CD4-positive, alpha-beta memory T cell (primary cell): ENCODE measurements at regions not wholly inside any gene's neighbourhood (a gene's known extent, or its start where the extent isn't known, plus 50 kb on each side); places are given as distances from the start of the nearest gene placed in this dataset.

Experiments
- CTCF ChIA-PET: fragments of 350-600 bp; sonication (Branson Sonifier 250); formaldehyde crosslinking; loops from one replicate; lab custom pipeline; 2021; ENCODE audit warnings: inconsistent platforms; ENCODE audit not compliant: partially characterized antibody; lab: Charles Lee
- POLR2A ChIA-PET: fragments of 350-600 bp; sonication (Branson Sonifier 250); formaldehyde crosslinking; loops from one replicate; lab custom pipeline; 2021; ENCODE audit not compliant: partially characterized antibody; lab: Charles Lee
- DNase-seq, 5 donors: peaks; one replicate each; pipeline versions ENCODE4 v3.0.0 to v3.0.0-alpha.2; 2020 to 2022; ENCODE audit warnings: mixed read lengths in 1 of 5
- H3K27ac ChIP-seq: one replicate; pipeline ENCODE4 v1.7.0; 2013; ENCODE audit warnings: low read depth, low read length
- H3K27me3 ChIP-seq: 2 replicates; pipeline ENCODE4 v1.7.0; 2013; ENCODE audit warnings: mild to moderate bottlenecking, low read length, moderate library complexity; ENCODE audit not compliant: insufficient read depth
- H3K36me3 ChIP-seq: 2 replicates; pipeline ENCODE4 v1.7.0; 2013; ENCODE audit warnings: mild to moderate bottlenecking, low read length, moderate library complexity; ENCODE audit not compliant: insufficient read depth
- H3K4me1 ChIP-seq: 2 replicates; pipeline ENCODE4 v1.7.0; 2013; ENCODE audit warnings: mild to moderate bottlenecking, low read length, moderate library complexity; ENCODE audit not compliant: insufficient read depth
- H3K4me3 ChIP-seq, 2 donors: one replicate each; pipeline ENCODE4 v1.7.0; 2013; ENCODE audit warnings: low read length in 2 of 2, mild to moderate bottlenecking in 1 of 2
- H3K9me3 ChIP-seq, 2 donors: one replicate each; pipeline ENCODE4 v1.7.0; 2013; ENCODE audit warnings: low read length in 2 of 2, control low read depth in 1 of 2; ENCODE audit not compliant: control insufficient read depth in 1 of 2
- H3K27ac Mint-ChIP-seq, 7 donors: one replicate each; pipeline ENCODE4 v1.8.0; 2020 to 2021; ENCODE audit warnings: mixed read lengths in 7 of 7, mild to moderate bottlenecking in 6 of 7, inconsistent platforms in 3 of 7, moderate library complexity in 3 of 7
- H3K27me3 Mint-ChIP-seq, 2 donors: one replicate each; pipeline ENCODE4 v1.8.0; 2020 to 2021; ENCODE audit warnings: mixed read lengths in 2 of 2
- H3K36me3 Mint-ChIP-seq, 2 donors: one replicate each; pipeline ENCODE4 v1.8.0; 2020 to 2021; ENCODE audit warnings: mixed read lengths in 2 of 2, inconsistent platforms in 1 of 2, mild to moderate bottlenecking in 1 of 2
- H3K4me1 Mint-ChIP-seq, 4 donors: one replicate each; pipeline ENCODE4 v1.8.0; 2020 to 2021; ENCODE audit warnings: mixed read lengths in 4 of 4, mild to moderate bottlenecking in 1 of 4
- H3K4me3 Mint-ChIP-seq, 8 donors: one replicate each; pipeline ENCODE4 v1.8.0; 2020 to 2021; ENCODE audit warnings: mixed read lengths in 8 of 8, mild to moderate bottlenecking in 7 of 8, moderate library complexity in 6 of 8, inconsistent platforms in 3 of 8
- H3K9me3 Mint-ChIP-seq, 8 donors: one replicate each; pipeline ENCODE4 v1.8.0; 2020 to 2021; ENCODE audit warnings: mixed read lengths in 8 of 8, mild to moderate bottlenecking in 5 of 8, inconsistent platforms in 3 of 8, moderate library complexity in 1 of 8
- intact Hi-C: fragments of 100-400 bp; cut with micrococcal nuclease; formaldehyde crosslinking; loops from one replicate; pipeline ENCODE4 v1.15.1; 2023

- H3K9me3 ChIP-seq: no peaks in the 10 kb centered on the region
- H3K27me3 ChIP-seq: no peaks in the 10 kb centered on the region
- POLR2A ChIA-PET: no interaction called here
- Mint-ChIP-seq H3K36me3 (no peaks in the 10 kb centered on the region), H3K27ac (no peak overlapping the region), H3K4me1 (no peaks in the 10 kb centered on the region), H3K27me3 (no peaks in the 10 kb centered on the region), H3K4me3 (no peak overlapping the region), H3K9me3 (peaks cover 2 to 19% (median 11%) of the 10 kb centered on the region in 8 donors)
- intact Hi-C loops: no loop called here
- no peak for DNase-seq
- H3K4me3 ChIP-seq: no peak overlapping the region
- no peaks in the 10 kb centered on the region for H3K36me3 ChIP-seq
- CTCF ChIA-PET: no interaction called here
- H3K4me1 ChIP-seq: no peaks in the 10 kb centered on the region
- no peak overlapping the region for H3K27ac ChIP-seq
Measured at GRCh38 chr2:78281164-78281563, 744.3 kb upstream of the REG3G start.

GRCh38 chr2:78290581-78291214, 734.8 kb upstream of the REG3G start:
- Mint-ChIP-seq H3K4me1 (no peaks in the 10 kb centered on the region), H3K9me3 (peaks cover 2 to 20% (median 10%) of the 10 kb centered on the region in 8 donors), H3K4me3 (no peak overlapping the region), H3K27ac (no peak overlapping the region), H3K27me3 (no peaks in the 10 kb centered on the region), H3K36me3 (no peaks in the 10 kb centered on the region)
- intact Hi-C loops: no loop called here
- Histone ChIP-seq H3K27ac (no peak overlapping the region), H3K4me3 (no peak overlapping the region), H3K4me1 (no peaks in the 10 kb centered on the region), H3K9me3 (no peaks in the 10 kb centered on the region), H3K36me3 (no peaks in the 10 kb centered on the region), H3K27me3 (no peaks in the 10 kb centered on the region)
- CTCF ChIA-PET: no interaction called here
- POLR2A ChIA-PET: no interaction called here
- DNase-seq: no peak

DNA sequence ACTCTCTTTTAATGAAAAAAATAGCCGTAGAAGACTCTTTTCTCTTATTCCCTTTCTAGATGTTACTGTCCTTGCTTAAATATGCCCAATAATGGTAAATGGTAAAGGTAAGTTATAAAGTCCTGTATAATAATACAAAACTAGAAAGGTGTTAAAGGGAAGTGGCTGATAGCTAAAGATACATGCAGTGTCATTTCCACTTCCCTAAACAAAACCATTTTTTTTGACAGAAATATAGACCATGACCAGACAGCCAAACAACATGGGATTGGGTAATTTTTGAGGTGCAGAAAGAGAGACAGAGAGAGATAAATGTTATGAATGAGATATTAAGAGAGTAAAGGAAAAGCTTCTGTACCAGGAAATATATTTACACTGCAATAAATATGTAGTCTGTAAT, 731.7 kb upstream of the REG3G start:
- no peaks in the 10 kb centered on the region for H3K9me3 ChIP-seq
- H3K4me3 ChIP-seq: no peak overlapping the region
- H3K4me1 ChIP-seq: no peaks in the 10 kb centered on the region
- Mint-ChIP-seq H3K36me3 (no peaks in the 10 kb centered on the region), H3K27me3 (no peaks in the 10 kb centered on the region), H3K9me3 (peaks cover 0 to 21% (median 9%) of the 10 kb centered on the region in 8 donors), H3K27ac (no peak overlapping the region), H3K4me1 (no peaks in the 10 kb centered on the region), H3K4me3 (no peak overlapping the region)
- intact Hi-C loops: no loop called here
- H3K36me3 ChIP-seq: no peaks in the 10 kb centered on the region
- H3K27me3 ChIP-seq: no peaks in the 10 kb centered on the region
- no peak overlapping the region for H3K27ac ChIP-seq
- DNase-seq: no peak
- POLR2A ChIA-PET: no interaction called here
- CTCF ChIA-PET: no interaction called here

DNA sequence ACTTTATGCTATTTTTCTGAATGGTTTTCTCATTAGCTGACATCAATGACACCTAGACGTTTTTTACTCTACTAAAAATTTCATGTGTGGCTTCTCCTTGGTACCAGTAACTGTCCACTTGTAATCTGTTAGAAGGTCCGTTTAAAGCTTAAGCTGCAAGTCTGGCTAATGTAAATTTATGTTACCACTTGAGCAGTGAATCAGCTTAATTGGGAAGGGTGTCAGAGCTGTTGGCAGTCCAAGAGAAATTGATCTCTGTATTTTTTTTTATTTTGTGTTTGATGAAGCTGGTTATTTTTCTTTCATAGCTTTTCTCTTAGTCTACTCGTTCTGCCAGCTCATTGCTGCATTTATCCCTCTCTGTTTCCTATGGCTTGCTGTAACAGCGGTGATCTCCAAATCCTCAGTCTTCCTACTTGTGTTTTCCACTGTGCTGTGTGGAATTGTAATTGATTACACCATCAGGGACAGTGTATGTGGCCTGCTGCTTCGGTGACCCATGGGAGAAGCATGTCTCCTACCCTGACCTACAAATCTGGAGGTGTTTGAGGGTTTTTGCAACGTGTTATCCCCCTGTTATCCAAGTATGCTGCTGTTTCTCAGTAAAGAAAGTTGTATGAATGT, 724.2 kb upstream of the REG3G start:
- Histone ChIP-seq H3K4me1 (no peaks in the 10 kb centered on the region), H3K4me3 (no peak overlapping the region), H3K27me3 (no peaks in the 10 kb centered on the region), H3K9me3 (no peaks in the 10 kb centered on the region), H3K36me3 (no peaks in the 10 kb centered on the region), H3K27ac (no peak overlapping the region)
- DNase-seq: no peak
- intact Hi-C loops: no loop called here
- Mint-ChIP-seq H3K4me3 (no peak overlapping the region), H3K36me3 (no peaks in the 10 kb centered on the region), H3K4me1 (no peaks in the 10 kb centered on the region), H3K27me3 (no peaks in the 10 kb centered on the region), H3K27ac (no peak overlapping the region), H3K9me3 (peaks cover 0 to 11% (median 6%) of the 10 kb centered on the region in 8 donors)
- POLR2A ChIA-PET: no interaction called here
- CTCF ChIA-PET: no interaction called here

- Mint-ChIP-seq H3K4me1 (no peaks in the 10 kb centered on the region), H3K36me3 (no peaks in the 10 kb centered on the region), H3K27ac (no peak overlapping the region), H3K9me3 (peaks cover 4 to 22% (median 6%) of the 10 kb centered on the region in 8 donors), H3K27me3 (no peaks in the 10 kb centered on the region), H3K4me3 (no peak overlapping the region)
- POLR2A ChIA-PET: no interaction called here
- Histone ChIP-seq H3K27me3 (no peaks in the 10 kb centered on the region), H3K27ac (no peak overlapping the region), H3K9me3 (no peaks in the 10 kb centered on the region), H3K36me3 (no peaks in the 10 kb centered on the region), H3K4me1 (no peaks in the 10 kb centered on the region), H3K4me3 (no peak overlapping the region)
- no peak for DNase-seq
- CTCF ChIA-PET: no interaction called here
- intact Hi-C loops: no loop called here
Measured at GRCh38 chr2:78304678-78305077, 720.8 kb upstream of the REG3G start.

GRCh38 chr2:78309460-78309859, 716.0 kb upstream of the REG3G start:
- H3K4me3 Mint-ChIP-seq: no peak overlapping the region
- peaks cover 5 to 21% (median 12%) of the 10 kb centered on the region in 8 donors for H3K9me3 Mint-ChIP-seq
- Histone ChIP-seq H3K9me3 (no peaks in the 10 kb centered on the region), H3K36me3 (no peaks in the 10 kb centered on the region), H3K4me3 (no peak overlapping the region), H3K27ac (no peak overlapping the region), H3K4me1 (no peaks in the 10 kb centered on the region), H3K27me3 (no peaks in the 10 kb centered on the region)
- H3K4me1 Mint-ChIP-seq: no peaks in the 10 kb centered on the region
- DNase-seq: no peak
- CTCF ChIA-PET: no interaction called here
- intact Hi-C loops: no loop called here
- H3K36me3 Mint-ChIP-seq: no peaks in the 10 kb centered on the region
- POLR2A ChIA-PET: no interaction called here
- H3K27ac Mint-ChIP-seq: no peak overlapping the region
- H3K27me3 Mint-ChIP-seq: no peaks in the 10 kb centered on the region

DNA sequence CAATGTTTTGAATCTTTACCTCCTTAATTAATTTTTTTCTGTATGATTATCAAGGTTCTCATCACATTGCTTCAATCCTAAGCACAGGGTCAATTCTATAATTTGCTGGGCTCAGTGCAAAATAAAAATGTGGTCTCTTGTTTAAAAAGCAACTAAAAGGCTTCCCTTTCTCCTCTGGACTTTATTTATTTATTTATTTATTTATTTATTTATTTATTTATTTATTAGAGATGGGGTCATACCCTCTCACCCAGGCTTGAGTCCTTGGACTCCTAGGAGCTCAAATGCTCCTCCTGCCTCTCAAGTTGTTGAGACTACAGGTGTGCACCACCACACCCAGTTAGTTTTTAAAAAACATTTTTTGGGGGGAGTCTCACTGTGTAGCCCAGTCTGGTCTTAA, 710.1 kb upstream of the REG3G start:
- Mint-ChIP-seq H3K27me3 (no peaks in the 10 kb centered on the region), H3K4me3 (no peak overlapping the region), H3K9me3 (peaks cover 0 to 23% (median 10%) of the 10 kb centered on the region in 8 donors), H3K36me3 (no peaks in the 10 kb centered on the region), H3K4me1 (no peaks in the 10 kb centered on the region), H3K27ac (no peak overlapping the region)
- H3K36me3 ChIP-seq: no peaks in the 10 kb centered on the region
- H3K27ac ChIP-seq: no peak overlapping the region
- H3K27me3 ChIP-seq: no peaks in the 10 kb centered on the region
- no peaks in the 10 kb centered on the region for H3K9me3 ChIP-seq
- CTCF ChIA-PET: no interaction called here
- DNase-seq: no peak
- H3K4me1 ChIP-seq: no peaks in the 10 kb centered on the region
- no peak overlapping the region for H3K4me3 ChIP-seq
- intact Hi-C loops: no loop called here
- POLR2A ChIA-PET: no interaction called here
